ENCODE measurements at regions not wholly inside any gene's neighbourhood (a gene's known extent, or its start where the extent isn't known, plus 50 kb on each side); places are given as distances from the start of the nearest gene placed in this dataset.

DNA sequence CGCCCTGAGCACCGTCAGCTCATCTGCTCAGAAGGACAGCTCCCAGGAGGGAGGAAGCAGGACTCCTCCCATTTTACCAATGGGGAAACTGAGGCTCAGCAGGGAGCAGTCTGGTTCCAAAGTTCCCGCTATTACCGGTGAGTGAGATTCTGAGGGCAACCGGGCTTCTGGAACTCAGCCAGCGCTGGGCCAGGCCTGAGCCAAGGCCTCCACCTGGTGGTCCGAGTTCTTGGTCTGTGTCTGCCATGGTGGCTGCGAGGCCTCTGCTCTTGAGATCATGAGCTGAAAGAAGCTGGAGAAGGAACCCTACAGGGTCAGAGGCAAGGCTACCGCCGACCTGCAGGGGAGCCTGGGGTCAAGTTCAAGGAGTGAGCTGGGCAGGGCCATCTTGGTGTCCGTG, 110.8 kb upstream of the GSE1 start:
- Histone ChIP-seq H3K79me1 (ENCODE audit: low read length) (no peaks in the 10 kb centered on the region), H3K79me2 (ENCODE audit: control insufficient read depth, insufficient read depth, low read length) (no peaks in the 10 kb centered on the region), H3K27ac (ENCODE audit: low read depth, low read length) (no peak overlapping the region), H2BK15ac (replicated peaks; ENCODE audit: low read depth) (no peak overlapping the region), H2AK5ac (ENCODE audit: low read length) (no peak overlapping the region), H4K5ac (ENCODE audit: low read length) (no peak overlapping the region), H3K4me1 (ENCODE audit: control insufficient read depth, low read depth, low read length) (no peaks in the 10 kb centered on the region), H4K8ac (ENCODE audit: low read depth, low read length) (no peak overlapping the region), H3K4me3 (ENCODE audit: low read length) (no peak overlapping the region), H3K4ac (ENCODE audit: low read depth, low read length) (no peak overlapping the region), H3K23ac (ENCODE audit: low read length) (no peak overlapping the region), H3K18ac (ENCODE audit: low read length) (no peak overlapping the region), H2BK120ac (ENCODE audit: low read depth, low read length) (no peak overlapping the region), H3K36me3 (ENCODE audit: control insufficient read depth, insufficient read depth, low read length) (no peaks in the 10 kb centered on the region), H3K4me2 (ENCODE audit: low read length) (no peak overlapping the region), H3K56ac (ENCODE audit: low read length) (no peak overlapping the region), H3K27me3 (ENCODE audit: insufficient read depth, low read length, poor library complexity) (no peaks in the 10 kb centered on the region), H3K9ac (ENCODE audit: low read length) (no peak overlapping the region), H2BK5ac (ENCODE audit: low read length) (no peak overlapping the region)
- DNase-seq, result no peak
- WGBS (ENCODE audit: extremely low coverage, insufficient coverage, low lambda C conversion rate), result no CpG with 5 or more reads among the region's 11 CpGs

- no peak overlapping the region for H3K18ac ChIP-seq (ENCODE audit: low read length)
- H3K79me2 ChIP-seq (ENCODE audit: control insufficient read depth, insufficient read depth, low read length), result no peaks in the 10 kb centered on the region
- H3K23ac ChIP-seq (ENCODE audit: low read length), result no peak overlapping the region
- no peak overlapping the region for H3K27ac ChIP-seq (ENCODE audit: low read depth, low read length)
- DNase-seq, result no peak
- no CpG with 5 or more reads among the region's 26 CpGs for WGBS (ENCODE audit: extremely low coverage, insufficient coverage, low lambda C conversion rate)
- H3K9ac ChIP-seq (ENCODE audit: low read length), result no peak overlapping the region
- no peak overlapping the region for H3K4me2 ChIP-seq (ENCODE audit: low read length)
- no peaks in the 10 kb centered on the region for H3K36me3 ChIP-seq (ENCODE audit: control insufficient read depth, insufficient read depth, low read length)
- no peak overlapping the region for H3K56ac ChIP-seq (ENCODE audit: low read length)
- H3K79me1 ChIP-seq (ENCODE audit: low read length), result no peaks in the 10 kb centered on the region
- no peak overlapping the region for H3K4me3 ChIP-seq (ENCODE audit: low read length)
- no peak overlapping the region for H4K5ac ChIP-seq (ENCODE audit: low read length)
- no peak overlapping the region for H2BK5ac ChIP-seq (ENCODE audit: low read length)
- no peak overlapping the region for H2BK15ac ChIP-seq (replicated peaks; ENCODE audit: low read depth)
- H3K4me1 ChIP-seq (ENCODE audit: control insufficient read depth, low read depth, low read length), result no peaks in the 10 kb centered on the region
- H2AK5ac ChIP-seq (ENCODE audit: low read length), result no peak overlapping the region
- H2BK120ac ChIP-seq (ENCODE audit: low read depth, low read length), result no peak overlapping the region
- no peaks in the 10 kb centered on the region for H3K27me3 ChIP-seq (ENCODE audit: insufficient read depth, low read length, poor library complexity)
- H3K4ac ChIP-seq (ENCODE audit: low read depth, low read length), result no peak overlapping the region
- no peak overlapping the region for H4K8ac ChIP-seq (ENCODE audit: low read depth, low read length)
Measured at GRCh38 chr16:85503679-85504231, 109.4 kb upstream of the GSE1 start.

- H3K9ac ChIP-seq (ENCODE audit: low read length), result no peak overlapping the region
- no peaks in the 10 kb centered on the region for H3K79me1 ChIP-seq (ENCODE audit: low read length)
- no peak overlapping the region for H3K4me3 ChIP-seq (ENCODE audit: low read length)
- no CpG with 5 or more reads among the region's 9 CpGs for WGBS (ENCODE audit: extremely low coverage, insufficient coverage, low lambda C conversion rate)
- H2BK15ac ChIP-seq (replicated peaks; ENCODE audit: low read depth), result no peak overlapping the region
- no peaks in the 10 kb centered on the region for H3K27me3 ChIP-seq (ENCODE audit: insufficient read depth, low read length, poor library complexity)
- no peak overlapping the region for H3K4ac ChIP-seq (ENCODE audit: low read depth, low read length)
- no peak overlapping the region for H3K18ac ChIP-seq (ENCODE audit: low read length)
- no peaks in the 10 kb centered on the region for H3K4me1 ChIP-seq (ENCODE audit: control insufficient read depth, low read depth, low read length)
- DNase-seq, result no peak
- H2BK120ac ChIP-seq (ENCODE audit: low read depth, low read length), result no peak overlapping the region
- no peaks in the 10 kb centered on the region for H3K79me2 ChIP-seq (ENCODE audit: control insufficient read depth, insufficient read depth, low read length)
- H4K8ac ChIP-seq (ENCODE audit: low read depth, low read length), result no peak overlapping the region
- H3K56ac ChIP-seq (ENCODE audit: low read length), result no peak overlapping the region
- no peak overlapping the region for H3K4me2 ChIP-seq (ENCODE audit: low read length)
- no peak overlapping the region for H3K23ac ChIP-seq (ENCODE audit: low read length)
- H4K5ac ChIP-seq (ENCODE audit: low read length), result no peak overlapping the region
- H3K36me3 ChIP-seq (ENCODE audit: control insufficient read depth, insufficient read depth, low read length), result no peaks in the 10 kb centered on the region
- H2AK5ac ChIP-seq (ENCODE audit: low read length), result no peak overlapping the region
- H3K27ac ChIP-seq (ENCODE audit: low read depth, low read length), result no peak overlapping the region
- H2BK5ac ChIP-seq (ENCODE audit: low read length), result no peak overlapping the region
Measured at GRCh38 chr16:85504242-85504641, 108.9 kb upstream of the GSE1 start.

DNA sequence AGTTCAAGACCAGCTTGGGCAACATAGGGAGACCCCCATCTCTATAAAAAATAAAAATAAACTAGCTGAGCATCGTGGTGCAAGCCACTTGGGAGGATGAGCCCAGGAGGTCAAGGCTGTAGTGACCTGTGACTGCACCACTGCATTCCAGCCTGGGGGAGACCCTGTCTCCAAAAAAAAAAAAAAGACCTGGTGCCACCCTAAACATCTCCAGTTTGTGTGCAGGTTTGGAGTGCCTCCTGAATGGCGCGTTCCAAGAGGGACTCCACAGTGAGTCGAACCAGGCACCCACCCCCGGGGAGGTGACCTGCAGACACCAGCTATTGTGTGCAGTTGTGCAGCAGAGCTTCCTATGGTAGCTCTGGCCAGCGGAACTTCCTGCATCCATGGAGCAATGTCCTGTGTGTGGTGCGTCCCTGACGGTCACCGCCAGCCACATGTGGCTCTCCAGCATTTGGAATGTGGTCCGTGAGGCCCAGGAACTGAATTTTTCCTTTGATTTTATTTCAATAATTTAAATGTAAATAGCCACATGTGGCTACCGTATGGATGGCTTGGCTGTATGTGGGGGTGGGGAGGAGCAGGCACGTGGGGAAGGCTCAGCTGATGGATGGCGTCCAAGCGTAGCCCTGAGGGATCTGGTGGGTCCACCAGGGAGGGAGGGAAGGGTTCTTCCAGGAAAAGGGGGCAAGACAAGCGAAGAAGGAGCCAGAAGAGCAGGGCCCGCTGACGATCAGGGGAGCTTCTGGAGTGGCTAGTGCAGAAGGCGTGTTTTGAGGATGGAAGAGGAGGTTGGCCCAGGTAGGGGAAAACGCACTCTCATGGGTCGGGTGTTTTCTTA, 107.1 kb upstream of the GSE1 start:
- H3K18ac ChIP-seq (ENCODE audit: low read length), result no peak overlapping the region
- H4K5ac ChIP-seq (ENCODE audit: low read length), result no peak overlapping the region
- no peak overlapping the region for H2AK5ac ChIP-seq (ENCODE audit: low read length)
- no peak overlapping the region for H3K9ac ChIP-seq (ENCODE audit: low read length)
- H3K4ac ChIP-seq (ENCODE audit: low read depth, low read length), result no peak overlapping the region
- H3K23ac ChIP-seq (ENCODE audit: low read length), result no peak overlapping the region
- H2BK120ac ChIP-seq (ENCODE audit: low read depth, low read length), result no peak overlapping the region
- no peaks in the 10 kb centered on the region for H3K27me3 ChIP-seq (ENCODE audit: insufficient read depth, low read length, poor library complexity)
- no peaks in the 10 kb centered on the region for H3K79me2 ChIP-seq (ENCODE audit: control insufficient read depth, insufficient read depth, low read length)
- DNase-seq, result no peak
- H3K4me1 ChIP-seq (ENCODE audit: control insufficient read depth, low read depth, low read length), result no peaks in the 10 kb centered on the region
- no peak overlapping the region for H3K4me3 ChIP-seq (ENCODE audit: low read length)
- H3K4me2 ChIP-seq (ENCODE audit: low read length), result no peak overlapping the region
- H4K8ac ChIP-seq (ENCODE audit: low read depth, low read length), result no peak overlapping the region
- H3K36me3 ChIP-seq (ENCODE audit: control insufficient read depth, insufficient read depth, low read length), result no peaks in the 10 kb centered on the region
- no peak overlapping the region for H3K27ac ChIP-seq (ENCODE audit: low read depth, low read length)
- H2BK15ac ChIP-seq (replicated peaks; ENCODE audit: low read depth), result no peak overlapping the region
- H3K56ac ChIP-seq (ENCODE audit: low read length), result no peak overlapping the region
- no peaks in the 10 kb centered on the region for H3K79me1 ChIP-seq (ENCODE audit: low read length)
- H2BK5ac ChIP-seq (ENCODE audit: low read length), result no peak overlapping the region
- WGBS (ENCODE audit: extremely low coverage, insufficient coverage, low lambda C conversion rate), result no CpG with 5 or more reads among the region's 20 CpGs

GRCh38 chr16:85506635-85506911, 106.5 kb upstream of the GSE1 start:
- Histone ChIP-seq H4K5ac (ENCODE audit: low read length) (no peak overlapping the region), H3K79me1 (ENCODE audit: low read length) (no peaks in the 10 kb centered on the region), H3K4me2 (ENCODE audit: low read length) (no peak overlapping the region), H2BK5ac (ENCODE audit: low read length) (no peak overlapping the region), H3K36me3 (ENCODE audit: control insufficient read depth, insufficient read depth, low read length) (no peaks in the 10 kb centered on the region), H3K56ac (ENCODE audit: low read length) (no peak overlapping the region), H3K27ac (ENCODE audit: low read depth, low read length) (no peak overlapping the region), H2BK15ac (replicated peaks; ENCODE audit: low read depth) (no peak overlapping the region), H2BK120ac (ENCODE audit: low read depth, low read length) (no peak overlapping the region), H3K9ac (ENCODE audit: low read length) (no peak overlapping the region), H4K8ac (ENCODE audit: low read depth, low read length) (no peak overlapping the region), H3K4ac (ENCODE audit: low read depth, low read length) (no peak overlapping the region), H3K23ac (ENCODE audit: low read length) (peak overlapping the region; percentile 9), H3K4me1 (ENCODE audit: control insufficient read depth, low read depth, low read length) (no peaks in the 10 kb centered on the region), H3K18ac (ENCODE audit: low read length) (no peak overlapping the region), H3K27me3 (ENCODE audit: insufficient read depth, low read length, poor library complexity) (no peaks in the 10 kb centered on the region), H3K79me2 (ENCODE audit: control insufficient read depth, insufficient read depth, low read length) (no peaks in the 10 kb centered on the region), H3K4me3 (ENCODE audit: low read length) (no peak overlapping the region), H2AK5ac (ENCODE audit: low read length) (no peak overlapping the region)
- DNase-seq, result no peak
- WGBS (ENCODE audit: extremely low coverage, insufficient coverage, low lambda C conversion rate), result no CpG with 5 or more reads among the region's 8 CpGs

DNA sequence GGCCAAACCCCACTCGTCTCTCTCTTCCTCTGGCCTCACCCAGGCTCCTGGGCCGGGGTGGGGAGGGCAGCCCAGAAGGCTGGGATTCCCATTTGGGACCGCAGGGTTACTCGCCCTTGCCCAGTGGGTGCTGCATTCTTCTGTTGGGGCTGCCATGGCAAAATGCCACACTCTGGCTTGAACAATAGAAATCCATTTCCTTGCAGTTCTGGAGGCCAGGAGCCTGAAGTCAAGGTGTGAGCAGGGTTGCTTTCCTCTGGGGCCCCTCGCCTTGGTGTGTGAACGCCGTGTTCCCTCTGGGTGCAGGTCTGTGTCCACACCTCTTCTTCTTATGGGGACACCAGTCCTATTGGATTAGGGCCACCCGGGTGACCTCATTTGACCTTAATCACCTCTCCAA, 105.8 kb upstream of the GSE1 start:
- Histone ChIP-seq H3K18ac (ENCODE audit: low read length) (no peak overlapping the region), H3K27ac (ENCODE audit: low read depth, low read length) (no peak overlapping the region), H3K79me2 (ENCODE audit: control insufficient read depth, insufficient read depth, low read length) (no peaks in the 10 kb centered on the region), H4K5ac (ENCODE audit: low read length) (no peak overlapping the region), H3K9ac (ENCODE audit: low read length) (no peak overlapping the region), H3K4ac (ENCODE audit: low read depth, low read length) (no peak overlapping the region), H2BK120ac (ENCODE audit: low read depth, low read length) (no peak overlapping the region), H3K56ac (ENCODE audit: low read length) (no peak overlapping the region), H3K36me3 (ENCODE audit: control insufficient read depth, insufficient read depth, low read length) (no peaks in the 10 kb centered on the region), H3K79me1 (ENCODE audit: low read length) (no peaks in the 10 kb centered on the region), H3K4me2 (ENCODE audit: low read length) (no peak overlapping the region), H3K4me1 (ENCODE audit: control insufficient read depth, low read depth, low read length) (no peaks in the 10 kb centered on the region), H2AK5ac (ENCODE audit: low read length) (no peak overlapping the region), H3K4me3 (ENCODE audit: low read length) (no peak overlapping the region), H2BK15ac (replicated peaks; ENCODE audit: low read depth) (no peak overlapping the region), H2BK5ac (ENCODE audit: low read length) (no peak overlapping the region), H3K27me3 (ENCODE audit: insufficient read depth, low read length, poor library complexity) (no peaks in the 10 kb centered on the region), H4K8ac (ENCODE audit: low read depth, low read length) (no peak overlapping the region), H3K23ac (ENCODE audit: low read length) (no peak overlapping the region)
- no CpG with 5 or more reads among the region's 8 CpGs for WGBS (ENCODE audit: extremely low coverage, insufficient coverage, low lambda C conversion rate)
- DNase-seq, result no peak

Measured in mesendoderm (in vitro differentiated cells).